ENCODE measurements at regions not wholly inside any gene's neighbourhood (a gene's known extent, or its start where the extent isn't known, plus 50 kb on each side); places are given as distances from the start of the nearest gene placed in this dataset.

DNA sequence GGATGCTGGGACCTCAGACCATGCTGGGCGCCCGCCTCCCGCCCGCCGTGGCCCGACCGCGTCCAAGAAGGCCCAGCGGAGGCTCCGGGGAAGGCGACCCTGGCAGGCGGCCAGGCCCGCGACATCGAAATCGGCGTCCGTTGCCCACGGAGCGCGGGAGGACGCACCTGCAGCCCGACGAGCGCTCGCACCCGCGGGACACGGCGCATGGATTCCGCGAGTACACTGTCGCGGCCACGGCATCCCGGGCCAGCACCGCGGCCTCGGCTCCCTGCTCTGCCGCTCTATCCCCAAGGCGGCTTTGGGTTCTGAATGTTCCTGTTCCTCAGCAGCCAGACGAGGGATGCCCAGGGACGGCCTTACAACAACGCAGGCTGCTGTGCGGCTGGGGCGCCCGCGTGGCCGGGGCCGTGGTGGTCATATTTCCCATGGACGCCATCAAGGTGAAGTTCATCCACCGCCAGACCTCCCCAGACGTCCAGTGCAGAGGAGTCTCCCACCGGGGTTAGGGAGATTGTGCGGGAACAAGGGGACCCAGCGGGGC lies 67.5 kb upstream of the ZNF722 start:
- TF ChIP-seq, protein P1, sequence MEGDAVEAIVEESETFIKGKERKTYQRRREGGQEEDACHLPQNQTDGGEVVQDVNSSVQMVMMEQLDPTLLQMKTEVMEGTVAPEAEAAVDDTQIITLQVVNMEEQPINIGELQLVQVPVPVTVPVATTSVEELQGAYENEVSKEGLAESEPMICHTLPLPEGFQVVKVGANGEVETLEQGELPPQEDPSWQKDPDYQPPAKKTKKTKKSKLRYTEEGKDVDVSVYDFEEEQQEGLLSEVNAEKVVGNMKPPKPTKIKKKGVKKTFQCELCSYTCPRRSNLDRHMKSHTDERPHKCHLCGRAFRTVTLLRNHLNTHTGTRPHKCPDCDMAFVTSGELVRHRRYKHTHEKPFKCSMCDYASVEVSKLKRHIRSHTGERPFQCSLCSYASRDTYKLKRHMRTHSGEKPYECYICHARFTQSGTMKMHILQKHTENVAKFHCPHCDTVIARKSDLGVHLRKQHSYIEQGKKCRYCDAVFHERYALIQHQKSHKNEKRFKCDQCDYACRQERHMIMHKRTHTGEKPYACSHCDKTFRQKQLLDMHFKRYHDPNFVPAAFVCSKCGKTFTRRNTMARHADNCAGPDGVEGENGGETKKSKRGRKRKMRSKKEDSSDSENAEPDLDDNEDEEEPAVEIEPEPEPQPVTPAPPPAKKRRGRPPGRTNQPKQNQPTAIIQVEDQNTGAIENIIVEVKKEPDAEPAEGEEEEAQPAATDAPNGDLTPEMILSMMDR (IDR thresholded peaks at IDR 0.05) = no peak
- no peaks in the 10 kb centered on the region for H4K20me1 ChIP-seq (ENCODE audit: insufficient read depth, low read length)
- no peak overlapping the region for H2AFZ ChIP-seq (ENCODE audit: insufficient read depth, low read depth, low read length, poor library complexity, severe bottlenecking)
- DNase-seq = no peak
- H3K4me1 Mint-ChIP-seq = peaks cover 8% of the 10 kb centered on the region
- H3K4me3 Mint-ChIP-seq = no peak overlapping the region
- H3K27me3 Mint-ChIP-seq (ENCODE audit: low read depth in 3 of 3) = no peaks in the 10 kb centered on the region
- H3K9me3 Mint-ChIP-seq = peaks cover 18 to 61% (median 40%) of the 10 kb centered on the region in 7 donors
- H3K9me3 ChIP-seq (replicated peaks in 1 of 2; ENCODE audit: control insufficient read depth in 1 of 2, insufficient read depth in 1 of 2, low read length in 2 of 2) = peaks cover 52 to 57% of the 10 kb centered on the region in 2 donors
- H3K4me2 ChIP-seq (replicated peaks; ENCODE audit: extremely low read depth, low read length, poor library complexity, severe bottlenecking) = no peak overlapping the region
- 60% methylated on average over 55 of the region's 56 CpGs for WGBS (ENCODE audit: insufficient coverage)
- intact Hi-C loops (cut with micrococcal nuclease) = no loop called here
- H3K27ac Mint-ChIP-seq = no peak overlapping the region
- H3K36me3 ChIP-seq (replicated peaks in 1 of 2; ENCODE audit: control insufficient read depth in 1 of 2, insufficient read depth in 2 of 2, low read length in 2 of 2) = no peaks in the 10 kb centered on the region
- H3K36me3 Mint-ChIP-seq = no peaks in the 10 kb centered on the region
- H3K4me1 ChIP-seq (ENCODE audit: control insufficient read depth in 1 of 2, insufficient read depth in 2 of 2, low read length in 2 of 2) = peaks cover 6 to 10% of the 10 kb centered on the region in 2 donors
- no peak overlapping the region for H3K9ac ChIP-seq (ENCODE audit: insufficient read depth, low read length, poor library complexity, severe bottlenecking)
- no peaks in the 10 kb centered on the region for H3K27me3 ChIP-seq (ENCODE audit: control insufficient read depth in 2 of 2, insufficient read depth in 2 of 2, low read length in 2 of 2)
- H3K27ac ChIP-seq (ENCODE audit: low read depth in 1 of 2, low read length in 2 of 2) = no peak overlapping the region
- no peaks in the 10 kb centered on the region for H3K79me2 ChIP-seq (ENCODE audit: insufficient read depth, low read length)
- H3K4me3 ChIP-seq (replicated peaks in 1 of 3; ENCODE audit: low read depth in 2 of 3, low read length in 3 of 3) = no peak overlapping the region

GRCh38 chr7:63931985-63932577 lies 66.6 kb upstream of the ZNF722 start:
- Histone ChIP-seq H3K36me3 (replicated peaks in 1 of 2; ENCODE audit: control insufficient read depth in 1 of 2, insufficient read depth in 2 of 2, low read length in 2 of 2) (no peaks in the 10 kb centered on the region), H3K27me3 (ENCODE audit: control insufficient read depth in 2 of 2, insufficient read depth in 2 of 2, low read length in 2 of 2) (no peaks in the 10 kb centered on the region), H3K27ac (ENCODE audit: low read depth in 1 of 2, low read length in 2 of 2) (no peak overlapping the region), H4K20me1 (ENCODE audit: insufficient read depth, low read length) (no peaks in the 10 kb centered on the region), H3K9me3 (replicated peaks in 1 of 2; ENCODE audit: control insufficient read depth in 1 of 2, insufficient read depth in 1 of 2, low read length in 2 of 2) (peaks cover 48 to 57% of the 10 kb centered on the region in 2 donors), H2AFZ (ENCODE audit: insufficient read depth, low read depth, low read length, poor library complexity, severe bottlenecking) (no peak overlapping the region), H3K79me2 (ENCODE audit: insufficient read depth, low read length) (no peaks in the 10 kb centered on the region), H3K4me3 (replicated peaks in 1 of 3; ENCODE audit: low read depth in 2 of 3, low read length in 3 of 3) (no peak overlapping the region), H3K9ac (ENCODE audit: insufficient read depth, low read length, poor library complexity, severe bottlenecking) (no peak overlapping the region), H3K4me1 (ENCODE audit: control insufficient read depth in 1 of 2, insufficient read depth in 2 of 2, low read length in 2 of 2) (peaks cover 1 to 3% of the 10 kb centered on the region in 2 donors), H3K4me2 (replicated peaks; ENCODE audit: extremely low read depth, low read length, poor library complexity, severe bottlenecking) (no peak overlapping the region)
- Mint-ChIP-seq H3K4me1 (peaks cover under 1% of the 10 kb centered on the region), H3K27ac (no peak overlapping the region), H3K27me3 (ENCODE audit: low read depth in 3 of 3) (no peaks in the 10 kb centered on the region), H3K4me3 (no peak overlapping the region), H3K36me3 (no peaks in the 10 kb centered on the region), H3K9me3 (peaks cover 18 to 52% (median 35%) of the 10 kb centered on the region in 7 donors)
- WGBS (ENCODE audit: insufficient coverage) = 93% methylated on average over 13 of the region's 22 CpGs
- no peak for DNase-seq
- intact Hi-C loops (cut with micrococcal nuclease) = no loop called here
- TF ChIP-seq, protein P1 (IDR thresholded peaks at IDR 0.05) = no peak

All from CD14-positive monocyte (primary cell).